MCF 10A (cell line): ENCODE measurements at regions not wholly inside any gene's neighbourhood (a gene's known extent, or its start where the extent isn't known, plus 50 kb on each side); places are given as distances from the start of the nearest gene placed in this dataset.

Experiments used
- BruUV-seq: library from RNA; stranded (reverse); fragments of 400-500 nt; replicated peaks from 2 replicates; lab custom pipeline; 2021; lab: Mats Ljungman, UMichigan
- CTCF ChIA-PET: fragments of 300-600 bp; sonication (Branson Sonifier 250); formaldehyde crosslinking; extraction: SDS; loops from one replicate; lab custom pipeline; 2021; ENCODE audit warnings: antibody characterized with exemption, inconsistent platforms; lab: Yijun Ruan, JAX
- POLR2A ChIA-PET: fragments of 300-600, 350-650 bp; sonication (Branson Sonifier 250); formaldehyde crosslinking; extraction: SDS; loops from one replicate; lab custom pipeline; 2020; ENCODE audit warnings: antibody characterized with exemption, inconsistent platforms; lab: Yijun Ruan, JAX
- DNase-seq: peaks from one replicate; pipeline ENCODE4 v3.0.0-alpha.2; 2018; ENCODE audit not compliant: unreplicated experiment
- H3K27ac Mint-ChIP-seq: one replicate; pipeline ENCODE4 v1.8.0; 2022; ENCODE audit warnings: mild to moderate bottlenecking, low read depth, mixed read lengths; ENCODE audit not compliant: unreplicated experiment
- H3K27me3 Mint-ChIP-seq: one replicate; pipeline ENCODE4 v1.8.0; 2022; ENCODE audit warnings: mixed read lengths; ENCODE audit not compliant: insufficient read depth, unreplicated experiment
- H3K36me3 Mint-ChIP-seq: one replicate; pipeline ENCODE4 v1.8.0; 2022; ENCODE audit warnings: mild to moderate bottlenecking, moderate library complexity, mixed read lengths; ENCODE audit not compliant: insufficient read depth, unreplicated experiment
- H3K4me1 Mint-ChIP-seq: one replicate; pipeline ENCODE4 v1.8.0; 2022; ENCODE audit warnings: mixed read lengths; ENCODE audit not compliant: insufficient read depth, unreplicated experiment
- H3K4me3 Mint-ChIP-seq: one replicate; pipeline ENCODE4 v1.8.0; 2022; ENCODE audit warnings: mild to moderate bottlenecking, moderate library complexity, mixed read lengths; ENCODE audit not compliant: unreplicated experiment
- H3K9me3 Mint-ChIP-seq: one replicate; pipeline ENCODE4 v1.8.0; 2022; ENCODE audit warnings: mixed read lengths; ENCODE audit not compliant: unreplicated experiment
- CTCF ChIP-seq: fragments of 200-600 bp; IDR thresholded peaks from one replicate; pipeline ENCODE4 v1.8.0; 2022; ENCODE audit warnings: antibody characterized with exemption, mild to moderate bottlenecking; ENCODE audit not compliant: unreplicated experiment
- intact Hi-C: fragments of 100-400 bp; cut with micrococcal nuclease; formaldehyde crosslinking; loops from 2 replicates; pipeline ENCODE4 v1.14.1; 2022

- no peak for TF ChIP-seq CTCF
- no peak for DNase-seq
- Mint-ChIP-seq H3K27ac (no peak overlapping the region), H3K4me1 (no peaks in the 10 kb centered on the region), H3K27me3 (no peaks in the 10 kb centered on the region), H3K4me3 (no peak overlapping the region), H3K9me3 (no peaks in the 10 kb centered on the region), H3K36me3 (no peaks in the 10 kb centered on the region)
- ChIA-PET POLR2A (no interaction called here), CTCF (interaction anchor here (0.9 to 1.0 kb wide), 2 partner anchors 19 to 59 kb away, joined by 3 to 5 read pairs; no protein-coding TSS in a partner anchor)
- intact Hi-C loops, result no loop called here
- BruUV-seq, result no TSS peak
These were observed 151.8 kb upstream of the KCTD1 start for GRCh38 chr18:26700201-26700600.

GRCh38 chr18:26697186-26697884 lies 149.0 kb upstream of the KCTD1 start:
- CTCF ChIA-PET, result interaction anchor here (0.7 kb wide), 1 partner anchor 15 kb away, joined by 3 read pairs; no protein-coding TSS in a partner anchor

GRCh38 chr18:26696786-26697185 lies 148.4 kb upstream of the KCTD1 start:
- H3K27ac Mint-ChIP-seq, result no peak overlapping the region
- TF ChIP-seq CTCF, result no peak
- H3K4me1 Mint-ChIP-seq, result no peaks in the 10 kb centered on the region
- no peaks in the 10 kb centered on the region for H3K9me3 Mint-ChIP-seq
- intact Hi-C loops, result no loop called here
- H3K27me3 Mint-ChIP-seq, result no peaks in the 10 kb centered on the region
- no TSS peak for BruUV-seq
- ChIA-PET POLR2A (no interaction called here), CTCF (interaction anchor here (0.7 kb wide), 1 partner anchor 14 kb away, joined by 3 read pairs; no protein-coding TSS in a partner anchor)
- no peak for DNase-seq
- H3K36me3 Mint-ChIP-seq, result no peaks in the 10 kb centered on the region
- no peak overlapping the region for H3K4me3 Mint-ChIP-seq

More at GRCh38 chr18:26697186-26697884, 149.0 kb upstream of the KCTD1 start:
- intact Hi-C loops, result no loop called here
- no peak for TF ChIP-seq CTCF
- Mint-ChIP-seq H3K27me3 (no peaks in the 10 kb centered on the region), H3K4me1 (no peaks in the 10 kb centered on the region), H3K27ac (no peak overlapping the region), H3K9me3 (no peaks in the 10 kb centered on the region), H3K4me3 (no peak overlapping the region), H3K36me3 (no peaks in the 10 kb centered on the region)
- DNase-seq, result no peak
- POLR2A ChIA-PET, result no interaction called here
- BruUV-seq, result no TSS peak

- Mint-ChIP-seq H3K36me3 (no peaks in the 10 kb centered on the region), H3K27me3 (no peaks in the 10 kb centered on the region), H3K27ac (no peak overlapping the region), H3K4me1 (no peaks in the 10 kb centered on the region), H3K4me3 (no peak overlapping the region), H3K9me3 (no peaks in the 10 kb centered on the region)
- ChIA-PET POLR2A (no interaction called here), CTCF (no interaction called here)
- BruUV-seq, result no TSS peak
- TF ChIP-seq CTCF, result no peak
- no peak for DNase-seq
- intact Hi-C loops, result no loop called here
These were observed 148.0 kb upstream of the KCTD1 start for GRCh38 chr18:26696308-26696707.
